NCI-H526 (cell line): ENCODE measurements at regions not wholly inside any gene's neighbourhood (a gene's known extent, or its start where the extent isn't known, plus 50 kb on each side); places are given as distances from the start of the nearest gene placed in this dataset.
"Not testable (repeated sequence)": the region's sequence is repeated elsewhere in the genome, so short reads cannot be mapped to it uniquely, and the experiment has no call there.

Source experiments
- DNase-seq, 2 experiments: peaks; one replicate each; lab custom pipeline; 2025; lab: John Stamatoyannopoulos, UW

- DNase-seq: no peak
Measured at GRCh38 chr2:217370391-217370790, 510.5 kb upstream of the TNP1 start.

GRCh38 chr2:217367464-217367863, 507.6 kb upstream of the TNP1 start:
- no peak for DNase-seq

GRCh38 chr2:217366966-217367365, 507.1 kb upstream of the TNP1 start:
- no peak for DNase-seq

GRCh38 chr2:217366266-217366895, 506.5 kb upstream of the TNP1 start:
- no peak for DNase-seq

- no peak for DNase-seq
Measured at GRCh38 chr2:217365656-217366055, 505.8 kb upstream of the TNP1 start.

- no peak for DNase-seq
Measured at GRCh38 chr2:217364224-217364623, 504.4 kb upstream of the TNP1 start.

GRCh38 chr2:217363470-217363869, 503.6 kb upstream of the TNP1 start:
- no peak for DNase-seq

- DNase-seq: no peak
Measured at GRCh38 chr2:217362710-217363109, 502.8 kb upstream of the TNP1 start.

GRCh38 chr2:217362286-217362685, 502.4 kb upstream of the TNP1 start:
- no peak for DNase-seq

- DNase-seq: no peak
Measured at GRCh38 chr2:217361483-217361880, 501.6 kb upstream of the TNP1 start.

GRCh38 chr2:217360781-217361482, 501.1 kb upstream of the TNP1 start:
- DNase-seq: no peak

- no peak for DNase-seq
Measured at GRCh38 chr2:217360111-217360510, 500.2 kb upstream of the TNP1 start.

- DNase-seq: no peak
Measured at GRCh38 chr2:217357886-217358620, 498.2 kb upstream of the TNP1 start.

GRCh38 chr2:217356781-217357180, 496.9 kb upstream of the TNP1 start:
- no peak for DNase-seq

GRCh38 chr2:217356142-217356541, 496.3 kb upstream of the TNP1 start:
- no peak for DNase-seq

- no peak for DNase-seq
Measured at GRCh38 chr2:217353591-217353990, 493.7 kb upstream of the TNP1 start.

- no peak for DNase-seq
Measured at GRCh38 chr2:217351378-217351777, 491.5 kb upstream of the TNP1 start.

- no peak for DNase-seq
Measured at GRCh38 chr2:217349251-217349650, 489.4 kb upstream of the TNP1 start.

- not testable (repeated sequence) for DNase-seq
Measured at GRCh38 chr2:217347630-217348029, 487.8 kb upstream of the TNP1 start.

- DNase-seq: not testable (repeated sequence)
Measured at GRCh38 chr2:217346043-217346442, 486.2 kb upstream of the TNP1 start.

GRCh38 chr2:217340899-217341298, 481.0 kb upstream of the TNP1 start:
- no peak for DNase-seq

- DNase-seq: no peak
Measured at GRCh38 chr2:217340176-217340575, 480.3 kb upstream of the TNP1 start.

- DNase-seq: no peak
Measured at GRCh38 chr2:217339753-217340152, 479.9 kb upstream of the TNP1 start.
